GM19438 (cell line): ENCODE measurements at regions not wholly inside any gene's neighbourhood (a gene's known extent, or its start where the extent isn't known, plus 50 kb on each side); places are given as distances from the start of the nearest gene placed in this dataset.

ENCODE experiments used
- ATAC-seq: cut with Tn5 transposase; IDR thresholded peaks from one replicate; pipeline ENCODE4 v1.9.1; 2021; ENCODE audit warnings: low read depth; ENCODE audit not compliant: unreplicated experiment

DNA sequence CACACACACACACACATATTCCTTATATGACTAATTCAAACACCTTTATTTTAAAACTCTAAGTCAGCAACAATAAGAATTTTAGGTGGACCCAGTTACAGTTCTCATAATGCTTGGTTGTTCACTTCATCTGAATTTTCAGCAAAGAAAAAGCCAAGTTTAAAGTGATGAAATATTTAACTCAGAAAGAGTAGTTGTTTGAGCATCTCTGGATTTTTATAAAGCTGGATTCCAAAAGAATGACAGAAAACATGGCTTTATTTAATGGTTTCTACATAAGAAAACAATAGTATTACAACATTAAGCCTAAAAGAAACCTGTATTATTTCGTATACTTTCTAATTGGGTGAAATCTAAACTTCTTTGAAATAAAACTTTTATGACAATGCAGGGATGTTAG is 54.2 kb upstream of the ADAMTS5 start:
- no peak for ATAC-seq

DNA sequence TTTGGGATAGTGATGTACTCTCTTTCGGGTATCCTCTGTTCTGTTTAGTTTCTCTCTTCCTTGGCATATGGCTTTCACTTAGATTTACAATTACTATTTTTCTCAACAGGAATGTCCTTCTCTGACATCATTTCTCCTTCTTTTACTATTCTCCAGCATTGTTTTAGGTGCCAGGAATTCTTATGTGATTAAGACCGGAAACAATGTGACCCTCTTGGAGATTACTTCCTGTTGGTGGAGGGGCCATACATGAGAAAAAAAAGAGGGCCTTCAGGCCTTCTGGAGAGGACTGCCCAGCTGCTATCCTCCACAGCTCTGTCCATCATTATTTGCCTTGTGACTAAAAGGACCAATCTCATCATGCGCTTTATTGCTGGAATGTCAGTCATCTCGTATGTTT is 50.4 kb upstream of the ADAMTS5 start:
- no peak for ATAC-seq
